Esophagus muscularis mucosa (tissue), 4 donors: ENCODE measurements at regions not wholly inside any gene's neighbourhood (a gene's known extent, or its start where the extent isn't known, plus 50 kb on each side); places are given as distances from the start of the nearest gene placed in this dataset.

Experiments used
- DNase-seq: peaks from one replicate; pipeline ENCODE4 v3.0.0-alpha.2; 2017; ENCODE audit errors: extremely low spot score
- H3K27ac ChIP-seq, 4 donors: fragments of 200-600 bp; sonication (generic); replicated peaks in 1 of 4; 1 replicate in 3 of 4; 2 replicates in 1 of 4; pipeline ENCODE4 v1.5.1; 2016 to 2019; ENCODE audit warnings: mild to moderate bottlenecking in 1 of 4
- H3K27me3 ChIP-seq, 4 donors: fragments of 200-600 bp; sonication (generic); one replicate each; pipeline versions ENCODE4 v1.5.1 to v1.6.0; 2016 to 2019
- H3K36me3 ChIP-seq, 4 donors: fragments of 200-600 bp; sonication (generic); one replicate each; pipeline ENCODE4 v1.5.1; 2016 to 2019
- H3K4me1 ChIP-seq, 4 donors: fragments of 200-600 bp; sonication (generic); one replicate each; pipeline ENCODE4 v1.5.1; 2016 to 2019
- H3K4me3 ChIP-seq, 4 donors: fragments of 200-600 bp; sonication (generic); 1 replicate in 2 of 4; 2 replicates in 2 of 4; pipeline ENCODE4 v1.5.1; 2016 to 2019; ENCODE audit warnings: mild to moderate bottlenecking in 4 of 4, moderate library complexity in 1 of 4
- H3K9me3 ChIP-seq, 4 donors: fragments of 200-600 bp; sonication (generic); 1 replicate in 3 of 4; 2 replicates in 1 of 4; pipeline ENCODE4 v1.5.1; 2016 to 2019
- EP300 ChIP-seq: sonication (generic); formaldehyde crosslinking; IDR thresholded peaks from one replicate; pipeline ENCODE4 v1.6.1; 2017; ENCODE audit warnings: antibody characterized with exemption
- POLR2A ChIP-seq: fragments of 450-650 bp; IDR thresholded peaks from one replicate; pipeline ENCODE4 v1.6.1; 2017; ENCODE audit warnings: antibody characterized with exemption, moderate library complexity, mild to moderate bottlenecking, low read depth
- POLR2AphosphoS5 ChIP-seq, 2 donors: sonication (generic); formaldehyde crosslinking; IDR thresholded peaks; one replicate each; pipeline ENCODE4 v1.6.1; 2017; ENCODE audit warnings: antibody characterized with exemption in 2 of 2
- WGBS: methylation state at CpG from one replicate; pipeline ENCODE4 v1.1.5; 2018; 5-methylcytosine and 5-hydroxymethylcytosine counted together
- intact Hi-C: fragments of 100-400 bp; cut with DNase I; formaldehyde crosslinking; loops from one replicate; pipeline ENCODE4 v1.15.1; 2023
- TF ChIP-seq, protein P1 (sequence below), 3 experiments: fragments of 200-600 bp in 2 of 3; fragments of 450-650 bp in 1 of 3; sonication (generic) in 2 of 3; IDR thresholded peaks; one replicate each; pipeline ENCODE4 v1.5.1; 2017 to 2019; ENCODE audit warnings: antibody characterized with exemption in 3 of 3, mild to moderate bottlenecking in 2 of 3, moderate library complexity in 1 of 3

DNA sequence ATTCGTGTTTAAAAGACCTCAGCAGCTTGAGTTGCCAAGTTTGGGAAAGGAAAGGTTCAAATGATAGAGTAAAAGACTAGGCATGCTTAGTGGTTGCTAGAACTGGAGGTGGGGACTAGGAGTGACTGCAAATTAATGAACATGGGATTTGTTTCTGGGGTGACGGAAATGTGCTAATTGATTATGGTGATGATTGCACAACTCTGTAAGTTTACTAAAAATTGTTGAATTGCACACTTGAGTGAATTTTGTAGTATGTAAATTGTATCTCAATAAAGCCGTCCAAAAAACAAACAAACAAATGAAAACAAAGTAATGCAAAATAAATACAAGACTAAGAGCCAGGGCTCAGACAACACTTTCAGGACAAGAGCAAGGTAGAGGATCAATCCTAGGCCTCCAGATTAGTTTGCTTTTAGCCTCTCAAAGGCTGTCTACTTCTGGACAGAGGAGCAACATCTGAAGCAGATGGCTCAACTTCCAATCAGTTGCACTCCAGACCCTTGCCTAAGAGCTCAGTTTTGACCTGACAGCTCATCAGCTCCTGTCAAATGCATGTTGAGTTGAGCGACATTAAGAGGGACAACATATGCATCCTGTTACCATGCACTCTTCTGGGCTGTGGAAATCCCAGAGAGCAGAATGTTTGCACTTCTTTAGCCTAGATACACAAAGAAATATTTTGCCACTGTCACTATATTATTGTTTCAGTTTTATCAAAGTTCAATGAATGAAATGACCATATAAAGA lies 111.2 kb upstream of the ASIC2 start:
- DNase-seq, result no peak
- TF ChIP-seq POLR2AphosphoS5 (IDR thresholded peaks at IDR 0.05), result no peak
- no peak for TF ChIP-seq EP300
- TF ChIP-seq, protein P1, sequence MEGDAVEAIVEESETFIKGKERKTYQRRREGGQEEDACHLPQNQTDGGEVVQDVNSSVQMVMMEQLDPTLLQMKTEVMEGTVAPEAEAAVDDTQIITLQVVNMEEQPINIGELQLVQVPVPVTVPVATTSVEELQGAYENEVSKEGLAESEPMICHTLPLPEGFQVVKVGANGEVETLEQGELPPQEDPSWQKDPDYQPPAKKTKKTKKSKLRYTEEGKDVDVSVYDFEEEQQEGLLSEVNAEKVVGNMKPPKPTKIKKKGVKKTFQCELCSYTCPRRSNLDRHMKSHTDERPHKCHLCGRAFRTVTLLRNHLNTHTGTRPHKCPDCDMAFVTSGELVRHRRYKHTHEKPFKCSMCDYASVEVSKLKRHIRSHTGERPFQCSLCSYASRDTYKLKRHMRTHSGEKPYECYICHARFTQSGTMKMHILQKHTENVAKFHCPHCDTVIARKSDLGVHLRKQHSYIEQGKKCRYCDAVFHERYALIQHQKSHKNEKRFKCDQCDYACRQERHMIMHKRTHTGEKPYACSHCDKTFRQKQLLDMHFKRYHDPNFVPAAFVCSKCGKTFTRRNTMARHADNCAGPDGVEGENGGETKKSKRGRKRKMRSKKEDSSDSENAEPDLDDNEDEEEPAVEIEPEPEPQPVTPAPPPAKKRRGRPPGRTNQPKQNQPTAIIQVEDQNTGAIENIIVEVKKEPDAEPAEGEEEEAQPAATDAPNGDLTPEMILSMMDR (IDR thresholded peaks at IDR 0.05), result no peak
- TF ChIP-seq POLR2A, result no peak
- Histone ChIP-seq H3K27me3 (peaks cover 0 to 25% (median 3%) of the 10 kb centered on the region in 4 donors), H3K4me3 (no peak overlapping the region), H3K36me3 (no peaks in the 10 kb centered on the region), H3K27ac (no peak overlapping the region), H3K9me3 (no peaks in the 10 kb centered on the region), H3K4me1 (no peaks in the 10 kb centered on the region)
- 76% methylated on average over 4 of the region's 4 CpGs for WGBS
- intact Hi-C loops, result no loop called here

DNA sequence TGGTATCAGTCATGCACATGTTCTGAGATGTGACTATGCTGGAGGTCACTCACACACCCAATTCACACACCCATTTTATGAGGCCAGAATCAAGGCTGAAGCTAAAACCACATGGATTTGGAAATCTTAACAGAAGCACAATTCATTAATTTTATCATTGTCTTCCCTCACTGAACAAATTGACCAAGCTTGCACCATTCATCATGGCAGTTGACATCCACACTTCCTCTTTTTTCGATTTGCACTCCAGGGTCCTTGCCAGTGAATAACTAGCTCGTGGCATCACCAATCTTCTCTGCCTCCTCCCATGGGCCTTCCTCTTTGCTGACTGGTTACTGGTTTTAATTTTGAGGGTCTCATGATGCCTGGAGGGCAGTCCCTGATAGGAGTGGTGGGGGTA lies 123.0 kb upstream of the ASIC2 start:
- no peak overlapping the region for H3K4me3 ChIP-seq
- H3K4me1 ChIP-seq, result no peaks in the 10 kb centered on the region
- peaks cover 0 to 12% (median 0%) of the 10 kb centered on the region in 4 donors for H3K27me3 ChIP-seq
- no peaks in the 10 kb centered on the region for H3K36me3 ChIP-seq
- intact Hi-C loops, result no loop called here
- WGBS, result 28% methylated on average over 2 of the region's 2 CpGs
- H3K27ac ChIP-seq, result no peak overlapping the region
- TF ChIP-seq POLR2AphosphoS5 (IDR thresholded peaks at IDR 0.05) (no peak), POLR2A (no peak), EP300 (no peak)
- TF ChIP-seq, protein P1 (IDR thresholded peaks at IDR 0.05), result no peak
- DNase-seq, result no peak
- no peaks in the 10 kb centered on the region for H3K9me3 ChIP-seq

DNA sequence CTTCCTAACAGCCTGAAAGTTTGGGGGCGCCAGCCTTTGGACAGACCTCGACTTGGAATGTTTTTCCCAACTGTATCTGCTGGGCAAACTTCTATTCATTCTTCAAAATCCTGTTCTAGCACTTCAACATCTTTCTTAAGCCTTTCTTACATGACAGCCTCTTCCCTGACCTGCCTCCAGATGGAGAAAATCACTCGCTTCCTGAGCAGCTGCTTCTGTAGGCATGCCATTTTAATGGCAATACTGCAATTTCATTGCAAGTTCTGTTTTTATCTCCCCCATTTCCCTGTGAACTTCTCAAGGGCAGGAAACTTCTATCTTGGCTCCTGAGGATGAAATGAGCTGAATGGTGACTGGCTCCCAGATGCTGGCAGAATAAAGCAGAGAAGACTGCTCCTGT lies 128.8 kb upstream of the ASIC2 start:
- Histone ChIP-seq H3K27me3 (peaks cover 0 to 16% (median 0%) of the 10 kb centered on the region in 4 donors), H3K27ac (no peak overlapping the region), H3K4me1 (peaks cover 0 to 10% (median 9%) of the 10 kb centered on the region in 4 donors), H3K36me3 (no peaks in the 10 kb centered on the region), H3K4me3 (no peak overlapping the region), H3K9me3 (no peaks in the 10 kb centered on the region)
- 69% methylated on average over 3 of the region's 3 CpGs for WGBS
- DNase-seq, result no peak
- intact Hi-C loops, result no loop called here
- TF ChIP-seq POLR2A (no peak), POLR2AphosphoS5 (IDR thresholded peaks at IDR 0.05) (no peak), EP300 (no peak)
- TF ChIP-seq, protein P1 (IDR thresholded peaks at IDR 0.05), result no peak

DNA sequence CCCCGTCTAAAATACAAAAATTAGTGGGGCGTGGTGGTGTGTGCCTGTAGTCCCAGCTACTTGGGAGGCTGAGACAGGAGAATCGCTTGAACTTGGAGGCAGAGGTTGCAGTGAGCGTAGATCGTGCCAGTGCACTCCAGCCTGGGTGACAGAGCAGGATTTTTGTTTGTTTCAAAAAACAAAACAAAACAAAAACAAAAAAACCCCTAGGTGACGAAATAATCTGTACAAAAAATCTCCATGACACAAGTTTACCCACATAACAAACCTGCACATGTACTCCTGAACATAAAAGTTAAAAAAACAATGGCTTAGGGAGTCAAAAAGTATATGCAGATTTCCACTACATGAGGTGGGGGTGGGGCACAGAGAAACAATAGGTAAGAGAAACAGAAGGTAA lies 140.5 kb upstream of the ASIC2 start:
- WGBS, result 74% methylated on average over 6 of the region's 6 CpGs
- no peak overlapping the region for H3K4me3 ChIP-seq
- H3K9me3 ChIP-seq, result no peaks in the 10 kb centered on the region
- H3K27ac ChIP-seq, result no peak overlapping the region
- peaks cover 0 to under 1% (median 0%) of the 10 kb centered on the region in 4 donors for H3K27me3 ChIP-seq
- H3K36me3 ChIP-seq, result no peaks in the 10 kb centered on the region
- no peak for DNase-seq
- no peaks in the 10 kb centered on the region for H3K4me1 ChIP-seq
- intact Hi-C loops, result no loop called here
- TF ChIP-seq POLR2AphosphoS5 (IDR thresholded peaks at IDR 0.05) (no peak), EP300 (no peak), POLR2A (no peak)
- TF ChIP-seq, protein P1 (IDR thresholded peaks at IDR 0.05), result no peak

DNA sequence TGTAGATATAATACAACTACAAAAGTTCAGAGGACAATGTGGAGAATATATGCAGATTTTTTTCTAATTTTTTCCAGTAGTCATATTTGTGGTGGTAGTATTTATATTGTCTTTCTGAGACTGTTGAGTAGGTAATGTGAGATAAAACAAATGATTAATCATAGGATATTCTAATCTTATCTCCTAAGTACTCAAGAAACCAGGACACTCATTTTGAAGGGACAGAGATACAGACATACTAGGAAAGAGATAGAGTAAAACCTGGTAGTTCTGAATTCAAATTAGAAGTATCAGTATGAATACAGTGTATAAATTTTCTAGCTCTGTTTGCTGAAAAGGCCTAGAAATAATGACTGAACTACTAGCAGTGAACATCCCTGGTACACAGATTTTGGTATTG lies 141.7 kb upstream of the ASIC2 start:
- no peak overlapping the region for H3K4me3 ChIP-seq
- no peak overlapping the region for H3K27ac ChIP-seq
- no peaks in the 10 kb centered on the region for H3K36me3 ChIP-seq
- H3K4me1 ChIP-seq, result no peaks in the 10 kb centered on the region
- H3K27me3 ChIP-seq, result no peaks in the 10 kb centered on the region
- H3K9me3 ChIP-seq, result no peaks in the 10 kb centered on the region
- TF ChIP-seq, protein P1 (IDR thresholded peaks at IDR 0.05), result no peak
- no peak for TF ChIP-seq POLR2A
- TF ChIP-seq EP300, result no peak
- TF ChIP-seq POLR2AphosphoS5 (IDR thresholded peaks at IDR 0.05), result no peak
- intact Hi-C loops, result no loop called here
- no peak for DNase-seq
